Activated T-helper 17 cell treated with anti-CD3 and anti-CD28 coated beads, Interleukin-2, amount 50 U/mL, for 72 hours (primary cell): ENCODE measurements at regions not wholly inside any gene's neighbourhood (a gene's known extent, or its start where the extent isn't known, plus 50 kb on each side); places are given as distances from the start of the nearest gene placed in this dataset.

Source experiments
- ATAC-seq: fragments of 150-1000 bp; cut with Tn5 transposase; replicated peaks from 2 replicates; pipeline ENCODE4 v1.10.0; 2021; ENCODE audit warnings: mild to moderate bottlenecking, moderate library complexity
- H3K27ac Mint-ChIP-seq: one replicate; pipeline ENCODE4 v1.8.0; 2022; ENCODE audit warnings: mixed read lengths
- H3K27me3 Mint-ChIP-seq: one replicate; pipeline ENCODE4 v1.8.0; 2022; ENCODE audit warnings: mixed read lengths
- H3K36me3 Mint-ChIP-seq: one replicate; pipeline ENCODE4 v1.8.0; 2022; ENCODE audit warnings: low read depth, mild to moderate bottlenecking, mixed read lengths
- H3K4me1 Mint-ChIP-seq: one replicate; pipeline ENCODE4 v1.8.0; 2022; ENCODE audit warnings: mixed read lengths
- H3K4me3 Mint-ChIP-seq: one replicate; pipeline ENCODE4 v1.8.0; 2022; ENCODE audit warnings: mild to moderate bottlenecking, mixed read lengths
- H3K9me3 Mint-ChIP-seq: one replicate; pipeline ENCODE4 v1.8.0; 2022; ENCODE audit warnings: mixed read lengths

- no peaks in the 10 kb centered on the region for H3K27me3 Mint-ChIP-seq
- H3K4me1 Mint-ChIP-seq, result no peaks in the 10 kb centered on the region
- no peak overlapping the region for H3K4me3 Mint-ChIP-seq
- no peaks in the 10 kb centered on the region for H3K36me3 Mint-ChIP-seq
- no peak overlapping the region for H3K27ac Mint-ChIP-seq
- H3K9me3 Mint-ChIP-seq, result peaks cover 23% of the 10 kb centered on the region
- ATAC-seq, result no peak
Observed at GRCh38 chr7:52842202-52842900, 193.1 kb upstream of the POM121L12 start.

- Mint-ChIP-seq H3K4me3 (no peak overlapping the region), H3K36me3 (no peaks in the 10 kb centered on the region), H3K27me3 (no peaks in the 10 kb centered on the region), H3K27ac (no peak overlapping the region), H3K9me3 (peaks cover 27% of the 10 kb centered on the region), H3K4me1 (no peaks in the 10 kb centered on the region)
- no peak for ATAC-seq
Observed at GRCh38 chr7:52838981-52839411, 196.4 kb upstream of the POM121L12 start.

- no peaks in the 10 kb centered on the region for H3K4me1 Mint-ChIP-seq
- no peak for ATAC-seq
- H3K27ac Mint-ChIP-seq, result no peak overlapping the region
- no peaks in the 10 kb centered on the region for H3K36me3 Mint-ChIP-seq
- H3K9me3 Mint-ChIP-seq, result peaks cover 22% of the 10 kb centered on the region
- no peak overlapping the region for H3K4me3 Mint-ChIP-seq
- H3K27me3 Mint-ChIP-seq, result no peaks in the 10 kb centered on the region
Observed at GRCh38 chr7:52831321-52831720, 204.1 kb upstream of the POM121L12 start.

- Mint-ChIP-seq H3K27me3 (no peaks in the 10 kb centered on the region), H3K4me3 (no peak overlapping the region), H3K36me3 (no peaks in the 10 kb centered on the region), H3K27ac (no peak overlapping the region), H3K9me3 (peaks cover 22% of the 10 kb centered on the region), H3K4me1 (no peaks in the 10 kb centered on the region)
- no peak for ATAC-seq
Observed at GRCh38 chr7:52830801-52831200, 204.6 kb upstream of the POM121L12 start.

- ATAC-seq, result no peak
- no peaks in the 10 kb centered on the region for H3K4me1 Mint-ChIP-seq
- H3K4me3 Mint-ChIP-seq, result no peak overlapping the region
- H3K27me3 Mint-ChIP-seq, result no peaks in the 10 kb centered on the region
- H3K36me3 Mint-ChIP-seq, result no peaks in the 10 kb centered on the region
- H3K27ac Mint-ChIP-seq, result no peak overlapping the region
- peaks cover 32% of the 10 kb centered on the region for H3K9me3 Mint-ChIP-seq
Observed at GRCh38 chr7:52826515-52827265, 208.7 kb upstream of the POM121L12 start.

GRCh38 chr7:52825611-52826010 is 209.8 kb upstream of the POM121L12 start:
- H3K27ac Mint-ChIP-seq, result no peak overlapping the region
- no peaks in the 10 kb centered on the region for H3K36me3 Mint-ChIP-seq
- H3K9me3 Mint-ChIP-seq, result peaks cover 32% of the 10 kb centered on the region
- H3K4me3 Mint-ChIP-seq, result no peak overlapping the region
- ATAC-seq, result no peak
- H3K4me1 Mint-ChIP-seq, result no peaks in the 10 kb centered on the region
- H3K27me3 Mint-ChIP-seq, result no peaks in the 10 kb centered on the region

- no peak overlapping the region for H3K27ac Mint-ChIP-seq
- no peaks in the 10 kb centered on the region for H3K36me3 Mint-ChIP-seq
- H3K4me1 Mint-ChIP-seq, result no peaks in the 10 kb centered on the region
- H3K9me3 Mint-ChIP-seq, result peaks cover 25% of the 10 kb centered on the region
- no peak for ATAC-seq
- no peak overlapping the region for H3K4me3 Mint-ChIP-seq
- no peaks in the 10 kb centered on the region for H3K27me3 Mint-ChIP-seq
Observed at GRCh38 chr7:52811537-52811936, 223.9 kb upstream of the POM121L12 start.

GRCh38 chr7:52799817-52800216 is 235.6 kb upstream of the POM121L12 start:
- Mint-ChIP-seq H3K4me3 (no peak overlapping the region), H3K36me3 (no peaks in the 10 kb centered on the region), H3K27ac (no peak overlapping the region), H3K27me3 (no peaks in the 10 kb centered on the region), H3K9me3 (peaks cover 23% of the 10 kb centered on the region), H3K4me1 (no peaks in the 10 kb centered on the region)
- no peak for ATAC-seq

- no peak overlapping the region for H3K27ac Mint-ChIP-seq
Observed at GRCh38 chr7:52797801-52798200, 237.6 kb upstream of the POM121L12 start.

GRCh38 chr7:52794621-52795020 is 240.8 kb upstream of the POM121L12 start:
- Mint-ChIP-seq H3K4me1 (no peaks in the 10 kb centered on the region), H3K36me3 (no peaks in the 10 kb centered on the region), H3K27me3 (no peaks in the 10 kb centered on the region), H3K27ac (no peak overlapping the region), H3K4me3 (no peak overlapping the region), H3K9me3 (peaks cover 8% of the 10 kb centered on the region)
- no peak for ATAC-seq

More at GRCh38 chr7:52797801-52798200, 237.6 kb upstream of the POM121L12 start:
- H3K9me3 Mint-ChIP-seq, result peaks cover 17% of the 10 kb centered on the region
- H3K36me3 Mint-ChIP-seq, result no peaks in the 10 kb centered on the region
- ATAC-seq, result no peak
- no peaks in the 10 kb centered on the region for H3K4me1 Mint-ChIP-seq
- no peaks in the 10 kb centered on the region for H3K27me3 Mint-ChIP-seq
- H3K4me3 Mint-ChIP-seq, result no peak overlapping the region

- H3K4me1 Mint-ChIP-seq, result no peaks in the 10 kb centered on the region
- no peak overlapping the region for H3K4me3 Mint-ChIP-seq
- H3K9me3 Mint-ChIP-seq, result peaks cover 11% of the 10 kb centered on the region
- no peaks in the 10 kb centered on the region for H3K36me3 Mint-ChIP-seq
- ATAC-seq, result no peak
- H3K27ac Mint-ChIP-seq, result no peak overlapping the region
- no peaks in the 10 kb centered on the region for H3K27me3 Mint-ChIP-seq
Observed at GRCh38 chr7:52791176-52791700, 244.2 kb upstream of the POM121L12 start.

- Mint-ChIP-seq H3K9me3 (peaks cover 28% of the 10 kb centered on the region), H3K4me1 (no peaks in the 10 kb centered on the region), H3K36me3 (no peaks in the 10 kb centered on the region), H3K27ac (no peak overlapping the region), H3K4me3 (no peak overlapping the region), H3K27me3 (no peaks in the 10 kb centered on the region)
- no peak for ATAC-seq
Observed at GRCh38 chr7:52786174-52786573, 249.3 kb upstream of the POM121L12 start.

- no peak for ATAC-seq
- Mint-ChIP-seq H3K4me1 (no peaks in the 10 kb centered on the region), H3K27me3 (no peaks in the 10 kb centered on the region), H3K4me3 (no peak overlapping the region), H3K36me3 (no peaks in the 10 kb centered on the region), H3K27ac (no peak overlapping the region), H3K9me3 (peaks cover 26% of the 10 kb centered on the region)
Observed at GRCh38 chr7:52782348-52782747, 253.1 kb upstream of the POM121L12 start.

GRCh38 chr7:52781250-52781649 is 254.2 kb upstream of the POM121L12 start:
- H3K9me3 Mint-ChIP-seq, result peaks cover 34% of the 10 kb centered on the region
- H3K4me1 Mint-ChIP-seq, result no peaks in the 10 kb centered on the region
- H3K4me3 Mint-ChIP-seq, result no peak overlapping the region
- H3K36me3 Mint-ChIP-seq, result no peaks in the 10 kb centered on the region
- H3K27ac Mint-ChIP-seq, result no peak overlapping the region
- ATAC-seq, result no peak
- no peaks in the 10 kb centered on the region for H3K27me3 Mint-ChIP-seq

GRCh38 chr7:52779004-52779403 is 256.4 kb upstream of the POM121L12 start:
- Mint-ChIP-seq H3K27ac (no peak overlapping the region), H3K4me1 (no peaks in the 10 kb centered on the region), H3K27me3 (no peaks in the 10 kb centered on the region), H3K36me3 (no peaks in the 10 kb centered on the region), H3K9me3 (peaks cover 26% of the 10 kb centered on the region), H3K4me3 (no peak overlapping the region)
- ATAC-seq, result no peak
